Testis (tissue), 2 donors: ENCODE measurements at regions not wholly inside any gene's neighbourhood (a gene's known extent, or its start where the extent isn't known, plus 50 kb on each side); places are given as distances from the start of the nearest gene placed in this dataset.

Experiments
- DNase-seq: peaks from one replicate; pipeline ENCODE4 v3.0.0-alpha.2; 2019
- H3K27ac ChIP-seq, 2 donors: fragments of 200-600 bp; sonication (generic); one replicate each; pipeline ENCODE4 v1.5.1; 2019
- H3K27me3 ChIP-seq: fragments of 200-600 bp; sonication (generic); one replicate; pipeline ENCODE4 v1.5.1; 2019
- H3K36me3 ChIP-seq: fragments of 200-600 bp; sonication (generic); one replicate; pipeline ENCODE4 v1.5.1; 2017; ENCODE audit warnings: low read depth; ENCODE audit errors: missing control alignments
- H3K4me1 ChIP-seq: fragments of 200-600 bp; sonication (generic); one replicate; pipeline ENCODE4 v1.5.1; 2019
- H3K4me3 ChIP-seq, 2 donors: fragments of 200-600 bp; sonication (generic); one replicate each; pipeline ENCODE4 v1.5.1; 2017 to 2019
- H3K9me3 ChIP-seq: fragments of 200-600 bp; sonication (generic); one replicate; pipeline ENCODE4 v1.5.1; 2017
- CTCF ChIP-seq, 3 experiments: fragments of 450-650 bp in 2 of 3; fragments of 200-600 bp in 1 of 3; sonication (generic) in 1 of 3; IDR thresholded peaks; one replicate each; pipeline ENCODE4 v1.5.1; 2016 to 2019; ENCODE audit warnings: antibody characterized with exemption in 3 of 3, mild to moderate bottlenecking in 2 of 3, moderate library complexity in 1 of 3
- POLR2A ChIP-seq: fragments of 450-650 bp; IDR thresholded peaks from one replicate; pipeline ENCODE4 v1.6.1; 2017; ENCODE audit warnings: antibody characterized with exemption, mild to moderate bottlenecking, moderate library complexity
- WGBS, 2 donors: methylation state at CpG; one replicate each; pipeline ENCODE4 v1.1.5; 2018; 5-methylcytosine and 5-hydroxymethylcytosine counted together
- intact Hi-C: fragments of 100-400 bp; cut with DNase I; formaldehyde crosslinking; loops from one replicate; pipeline ENCODE4 v1.15.1; 2023; ENCODE audit warnings: low total_unique reads

- no peak for DNase-seq
- intact Hi-C loops: no loop called here
- TF ChIP-seq POLR2A: no peak
- TF ChIP-seq CTCF (IDR thresholded peaks at IDR 0.05): no peak
- no peaks in the 10 kb centered on the region for H3K4me1 ChIP-seq
- H3K27me3 ChIP-seq: no peaks in the 10 kb centered on the region
- no peaks in the 10 kb centered on the region for H3K36me3 ChIP-seq
- H3K9me3 ChIP-seq: no peaks in the 10 kb centered on the region
- no peak overlapping the region for H3K27ac ChIP-seq
- H3K4me3 ChIP-seq: no peak overlapping the region
Observed at GRCh38 chr14:38774162-38774561, 328.9 kb downstream of the SEC23A start.

GRCh38 chr14:38770251-38770650 lies 332.8 kb downstream of the SEC23A start:
- no peak overlapping the region for H3K27ac ChIP-seq
- no peak for DNase-seq
- WGBS, 2 donors: 47 to 59% methylated on average over 1 of the region's 1 CpG
- no peaks in the 10 kb centered on the region for H3K9me3 ChIP-seq
- no peak for TF ChIP-seq POLR2A
- TF ChIP-seq CTCF (IDR thresholded peaks at IDR 0.05): no peak
- H3K4me1 ChIP-seq: no peaks in the 10 kb centered on the region
- intact Hi-C loops: no loop called here
- H3K4me3 ChIP-seq: no peak overlapping the region
- H3K36me3 ChIP-seq: no peaks in the 10 kb centered on the region
- no peaks in the 10 kb centered on the region for H3K27me3 ChIP-seq

- 47 to 62% methylated on average over 2 of the region's 2 CpGs for WGBS, 2 donors
- H3K9me3 ChIP-seq: no peaks in the 10 kb centered on the region
- H3K27me3 ChIP-seq: no peaks in the 10 kb centered on the region
- H3K27ac ChIP-seq: no peak overlapping the region
- no peaks in the 10 kb centered on the region for H3K4me1 ChIP-seq
- DNase-seq: no peak
- no peak overlapping the region for H3K4me3 ChIP-seq
- no peaks in the 10 kb centered on the region for H3K36me3 ChIP-seq
- intact Hi-C loops: no loop called here
- TF ChIP-seq POLR2A: no peak
- no peak for TF ChIP-seq CTCF (IDR thresholded peaks at IDR 0.05)
Observed at GRCh38 chr14:38762845-38763244, 340.2 kb downstream of the SEC23A start.

- no peak for DNase-seq
- Histone ChIP-seq H3K4me1 (no peaks in the 10 kb centered on the region), H3K4me3 (no peak overlapping the region), H3K27ac (no peak overlapping the region), H3K36me3 (no peaks in the 10 kb centered on the region), H3K27me3 (no peaks in the 10 kb centered on the region), H3K9me3 (no peaks in the 10 kb centered on the region)
- WGBS, 2 donors: 73 to 75% methylated on average over 5 of the region's 5 CpGs
- no peak for TF ChIP-seq CTCF (IDR thresholded peaks at IDR 0.05)
- TF ChIP-seq POLR2A: no peak
- intact Hi-C loops: no loop called here
Observed at GRCh38 chr14:38762426-38762825, 340.6 kb downstream of the SEC23A start.

- H3K4me3 ChIP-seq: no peak overlapping the region
- no peak for DNase-seq
- 88 to 92% methylated on average over 2 of the region's 2 CpGs for WGBS, 2 donors
- intact Hi-C loops: no loop called here
- TF ChIP-seq POLR2A (no peak), CTCF (IDR thresholded peaks at IDR 0.05) (no peak)
- no peak overlapping the region for H3K27ac ChIP-seq
- H3K27me3 ChIP-seq: no peaks in the 10 kb centered on the region
- no peaks in the 10 kb centered on the region for H3K36me3 ChIP-seq
- H3K9me3 ChIP-seq: no peaks in the 10 kb centered on the region
- no peaks in the 10 kb centered on the region for H3K4me1 ChIP-seq
Observed at GRCh38 chr14:38761033-38761432, 342.0 kb downstream of the SEC23A start.
